ENCODE measurements at regions not wholly inside any gene's neighbourhood (a gene's known extent, or its start where the extent isn't known, plus 50 kb on each side); places are given as distances from the start of the nearest gene placed in this dataset.

- H3K4me2 ChIP-seq (ENCODE audit: insufficient read depth, low read length) = no peak overlapping the region
- H4K20me1 ChIP-seq (replicated peaks; ENCODE audit: control insufficient read depth, insufficient read depth, low read length) = no peaks in the 10 kb centered on the region
- H2AFZ ChIP-seq (ENCODE audit: low read depth, low read length) = no peak overlapping the region
- H3K36me3 ChIP-seq (ENCODE audit: control insufficient read depth, insufficient read depth, low read length) = no peaks in the 10 kb centered on the region
- H3K9me3 ChIP-seq (replicated peaks; ENCODE audit: control insufficient read depth, insufficient read depth, low read depth, low read length) = no peaks in the 10 kb centered on the region; the same call in 1 of the 2 replicates
- no peak for DNase-seq (ENCODE audit: extremely low read depth in 1 of 4, low spot score in 3 of 4)
- no peak overlapping the region for H3K9ac ChIP-seq (ENCODE audit: insufficient read depth in 1 of 2, low read depth in 2 of 2, low read length in 2 of 2)
- WGBS (ENCODE audit: insufficient coverage, low coverage, missing lambda C conversion rate) = 0% methylated on average over 2 of the region's 4 CpGs
- BruUV-seq (replicated peaks) = no TSS peak
- no peak for TF ChIP-seq GATAD2B (IDR thresholded peaks at IDR 0.05; ENCODE audit: borderline replicate concordance)
- POLR2A ChIA-PET = no interaction called here
- H3K4me3 ChIP-seq = no peak overlapping the region
- in situ Hi-C loops (cut with MboI) = no loop called here
- no peaks in the 10 kb centered on the region for H3K4me1 ChIP-seq (replicated peaks in 1 of 2; ENCODE audit: control insufficient read depth in 2 of 2, insufficient read depth in 2 of 2, low read length in 2 of 2)
- intact Hi-C loops (cut with micrococcal nuclease) = no loop called here
- ATAC-seq = no peak
- H3K79me2 ChIP-seq (ENCODE audit: control insufficient read depth, insufficient read depth, low read length) = no peaks in the 10 kb centered on the region
- no peak for FAIRE-seq
- H3K9me1 ChIP-seq (ENCODE audit: control insufficient read depth, insufficient read depth, low read length) = no peaks in the 10 kb centered on the region
- H3K27ac ChIP-seq (ENCODE audit: extremely low read depth, low read depth, low read length) = no peak overlapping the region
- CTCF ChIA-PET (ENCODE audit: low intra/inter-chr PET ratio) = no interaction called here
- H3K27me3 ChIP-seq (ENCODE audit: control insufficient read depth in 2 of 2, insufficient read depth in 2 of 2, low read length in 2 of 2) = no peaks in the 10 kb centered on the region
Measured at GRCh38 chr14:45332360-45332988, 79.5 kb upstream of the MIS18BP1 start.

- no TSS peak for BruUV-seq (replicated peaks)
- Histone ChIP-seq H3K9ac (ENCODE audit: insufficient read depth in 1 of 2, low read depth in 2 of 2, low read length in 2 of 2) (no peak overlapping the region), H3K4me3 (no peak overlapping the region), H2AFZ (ENCODE audit: low read depth, low read length) (no peak overlapping the region), H3K9me1 (ENCODE audit: control insufficient read depth, insufficient read depth, low read length) (no peaks in the 10 kb centered on the region), H3K9me3 (replicated peaks; ENCODE audit: control insufficient read depth, insufficient read depth, low read depth, low read length) (no peaks in the 10 kb centered on the region), H3K4me1 (replicated peaks in 1 of 2; ENCODE audit: control insufficient read depth in 2 of 2, insufficient read depth in 2 of 2, low read length in 2 of 2) (no peaks in the 10 kb centered on the region), H4K20me1 (replicated peaks; ENCODE audit: control insufficient read depth, insufficient read depth, low read length) (no peaks in the 10 kb centered on the region), H3K4me2 (ENCODE audit: insufficient read depth, low read length) (no peak overlapping the region), H3K36me3 (ENCODE audit: control insufficient read depth, insufficient read depth, low read length) (no peaks in the 10 kb centered on the region), H3K79me2 (ENCODE audit: control insufficient read depth, insufficient read depth, low read length) (no peaks in the 10 kb centered on the region), H3K27ac (ENCODE audit: extremely low read depth, low read depth, low read length) (no peak overlapping the region), H3K27me3 (ENCODE audit: control insufficient read depth in 2 of 2, insufficient read depth in 2 of 2, low read length in 2 of 2) (no peaks in the 10 kb centered on the region)
- POLR2A ChIA-PET = no interaction called here
- in situ Hi-C loops (cut with MboI) = no loop called here
- WGBS (ENCODE audit: insufficient coverage, low coverage, missing lambda C conversion rate) = 0% methylated on average over 1 of the region's 1 CpG
- intact Hi-C loops (cut with micrococcal nuclease) = no loop called here
- no peak for DNase-seq (ENCODE audit: extremely low read depth in 1 of 4, low spot score in 3 of 4)
- no peak for ATAC-seq
- no peak for FAIRE-seq
- CTCF ChIA-PET (ENCODE audit: low intra/inter-chr PET ratio) = no interaction called here
- TF ChIP-seq HNRNPK (IDR thresholded peaks at IDR 0.05; ENCODE audit: low read depth, low read length, poor library complexity, severe bottlenecking) = no peak
- no peak for TF ChIP-seq EHMT2 (IDR thresholded peaks at IDR 0.05)
- TF ChIP-seq ZNF551 (CRISPR knock-in tag; IDR thresholded peaks at IDR 0.05) = no peak
- no peak for TF ChIP-seq CBX2 (IDR thresholded peaks at IDR 0.05; ENCODE audit: insufficient read depth, low read length, poor library complexity, severe bottlenecking)
- TF ChIP-seq YY1 (IDR thresholded peaks at IDR 0.05; ENCODE audit: borderline replicate concordance in 1 of 3, control insufficient read depth in 1 of 3, extremely low read depth in 1 of 3, insufficient read depth in 3 of 3, insufficient read length in 1 of 3, insufficient replicate concordance in 2 of 3, low read depth in 1 of 3, low read length in 2 of 3) = no peak
- TF ChIP-seq NR2C1 (IDR thresholded peaks at IDR 0.05) = no peak
- TF ChIP-seq NR2C1 (tag; IDR thresholded peaks at IDR 0.05) = no peak
- no peak for TF ChIP-seq THAP7 (CRISPR knock-in tag; IDR thresholded peaks at IDR 0.05)
- no peak for TF ChIP-seq ARID2 (IDR thresholded peaks at IDR 0.05)
Measured at GRCh38 chr14:45308745-45309397, 55.9 kb upstream of the MIS18BP1 start.
